GM21423 (cell line): ENCODE measurements at regions not wholly inside any gene's neighbourhood (a gene's known extent, or its start where the extent isn't known, plus 50 kb on each side); places are given as distances from the start of the nearest gene placed in this dataset.

Experiments used
- ATAC-seq: cut with Tn5 transposase; IDR thresholded peaks from one replicate; pipeline ENCODE4 v1.9.1; 2021; ENCODE audit warnings: mild to moderate bottlenecking, moderate library complexity; ENCODE audit not compliant: unreplicated experiment

GRCh38 chr12:124490584-124491305, 76.7 kb downstream of the NCOR2 start:
- no peak for ATAC-seq

- no peak for ATAC-seq
These were observed 77.4 kb downstream of the NCOR2 start for GRCh38 chr12:124489915-124490583.

DNA sequence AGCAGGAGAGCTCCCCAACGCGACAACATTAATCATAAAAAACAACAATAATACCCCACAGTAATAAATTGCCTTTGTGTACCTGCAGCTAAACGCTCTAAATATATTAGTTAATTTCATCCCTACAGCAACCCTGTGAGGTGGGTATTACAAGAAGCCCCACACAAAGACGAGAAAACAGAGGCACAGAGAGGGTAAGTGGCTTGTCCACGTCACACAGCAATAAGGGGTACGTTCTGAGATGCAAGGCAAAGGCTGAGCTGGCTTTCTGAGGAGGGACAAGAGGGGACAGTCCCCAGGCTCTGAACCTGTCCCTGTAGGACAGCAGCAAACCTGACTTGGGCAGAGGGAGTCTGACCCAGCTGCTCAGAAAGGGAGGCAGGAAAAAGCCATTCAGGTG, 78.2 kb downstream of the NCOR2 start:
- ATAC-seq = no peak

- ATAC-seq = no peak
These were observed 78.9 kb downstream of the NCOR2 start for GRCh38 chr12:124488520-124488919.

GRCh38 chr12:124487834-124488165, 79.6 kb downstream of the NCOR2 start:
- no peak for ATAC-seq

DNA sequence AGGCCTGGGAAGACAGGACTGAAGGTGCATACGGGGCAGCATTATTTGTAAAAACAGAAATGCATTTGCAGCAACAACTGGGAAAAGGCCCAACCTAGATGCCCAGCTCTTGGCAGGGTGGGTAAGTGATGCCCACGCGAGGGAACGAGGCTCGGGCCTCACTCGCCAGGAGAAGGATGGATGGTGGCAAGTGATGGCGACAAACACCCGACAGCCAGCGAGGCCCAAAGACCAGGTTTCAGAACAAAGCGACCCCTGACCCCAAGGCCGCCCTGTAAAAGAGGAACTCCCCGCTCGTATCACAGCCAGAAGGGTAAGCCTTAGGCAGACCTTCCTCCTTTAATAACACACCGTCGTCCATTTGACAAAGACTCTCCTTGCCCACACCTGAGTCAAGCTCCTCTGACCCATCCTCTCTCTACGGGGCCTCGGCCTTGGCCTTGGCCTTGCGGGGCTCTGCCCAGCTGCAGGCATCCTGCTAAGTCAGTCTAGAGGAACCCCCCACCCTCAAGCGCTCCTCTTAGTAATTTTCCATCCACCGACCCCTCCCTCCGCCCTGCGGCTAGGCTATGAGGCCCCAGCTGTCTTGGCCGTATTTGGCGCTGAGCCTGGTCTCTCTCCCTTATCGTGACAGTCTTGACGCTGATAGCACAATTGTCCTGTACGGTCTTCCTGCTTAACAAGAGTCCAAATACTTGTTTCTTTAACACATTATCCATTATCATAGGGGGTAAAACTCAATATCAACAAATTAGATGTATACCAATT, 80.2 kb downstream of the NCOR2 start:
- no peak for ATAC-seq

DNA sequence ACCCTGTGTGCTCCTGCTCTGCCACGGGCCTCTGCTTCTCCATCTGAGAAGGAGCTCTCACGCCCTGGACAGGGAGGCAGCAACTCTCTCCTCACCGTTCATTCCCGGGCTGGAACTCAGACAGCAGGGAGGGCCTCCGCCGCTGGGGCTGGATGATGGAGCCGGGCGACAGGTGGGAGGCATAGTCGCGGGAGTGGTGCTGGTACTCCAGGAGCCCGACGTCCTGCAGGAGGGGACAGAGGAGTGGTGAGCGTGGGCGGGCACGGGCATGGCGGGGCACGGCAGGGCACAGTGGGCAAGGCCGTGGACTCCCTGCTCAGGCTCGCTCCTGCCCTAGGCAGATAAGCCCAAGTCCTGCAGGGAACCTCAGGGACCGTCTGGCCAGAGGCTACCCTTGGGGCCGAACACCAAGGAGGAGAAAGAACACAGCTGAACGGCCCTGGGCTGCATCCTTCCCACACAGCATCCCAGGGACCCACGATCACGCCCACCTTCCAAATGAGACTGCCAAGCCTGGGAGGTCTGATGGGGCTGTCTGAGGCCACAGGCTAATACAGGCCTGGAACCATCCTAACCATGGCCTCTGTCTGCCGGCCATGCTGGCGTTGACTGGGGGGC, 81.0 kb downstream of the NCOR2 start:
- ATAC-seq = no peak

DNA sequence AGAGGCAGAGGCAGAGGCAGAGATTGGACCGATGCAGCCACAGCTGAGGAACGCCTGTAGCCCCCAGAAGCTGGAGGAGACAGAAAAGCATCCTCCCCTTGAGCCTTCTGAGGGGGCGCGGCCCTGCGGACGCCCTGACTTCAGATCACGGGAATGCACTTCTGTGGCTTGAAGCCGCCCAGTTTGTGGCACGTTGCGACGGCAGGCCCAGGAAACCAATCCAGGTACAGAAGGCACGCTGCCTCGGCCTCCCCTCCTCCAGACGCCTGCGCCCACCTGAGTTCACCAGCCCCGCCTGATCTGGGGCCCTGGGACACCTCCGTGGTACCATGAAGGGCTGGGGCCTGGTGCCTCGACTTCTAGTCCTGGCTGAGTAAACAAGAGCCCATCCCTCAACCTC, 82.0 kb downstream of the NCOR2 start:
- ATAC-seq = no peak

DNA sequence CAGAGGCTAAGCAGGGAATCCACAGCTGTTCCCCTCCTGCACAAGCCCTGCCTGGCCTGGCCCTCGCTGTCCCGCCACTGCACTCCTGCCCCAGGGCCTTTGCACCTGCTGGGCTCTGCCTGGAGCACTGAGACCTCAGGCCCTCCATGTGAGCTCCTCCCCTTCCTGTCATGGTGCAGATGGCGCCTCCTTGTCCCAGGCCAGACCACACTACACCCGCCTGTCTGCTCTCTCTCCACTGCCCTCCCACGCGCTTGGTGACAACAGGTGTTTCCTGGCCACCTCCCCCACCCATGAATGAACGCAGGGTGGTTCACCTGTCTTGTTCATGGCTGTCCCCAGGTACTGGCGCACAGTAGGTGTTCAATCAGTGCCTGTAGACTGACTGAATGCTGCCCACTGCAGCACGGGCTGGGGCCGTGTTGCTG, 82.9 kb downstream of the NCOR2 start:
- ATAC-seq = no peak

DNA sequence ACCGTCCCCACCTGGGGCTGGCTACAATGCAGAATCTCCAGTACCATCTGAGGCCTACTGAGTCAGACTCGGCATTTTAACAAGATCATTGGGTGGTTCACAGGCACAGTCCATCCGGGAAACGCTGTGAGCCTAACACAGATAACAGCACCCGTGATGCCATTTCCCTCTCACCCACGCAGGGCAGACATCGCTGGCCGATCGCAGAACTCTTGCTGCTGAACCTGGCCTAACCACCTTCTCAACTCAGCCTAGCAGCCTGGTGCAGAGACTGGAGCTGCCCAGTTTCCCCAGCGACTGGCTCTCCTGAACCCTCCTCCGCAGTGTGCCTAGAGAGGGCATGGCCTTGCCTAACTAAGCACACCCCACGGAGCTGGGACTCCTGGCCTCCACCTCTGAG, 83.3 kb downstream of the NCOR2 start:
- ATAC-seq = no peak

DNA sequence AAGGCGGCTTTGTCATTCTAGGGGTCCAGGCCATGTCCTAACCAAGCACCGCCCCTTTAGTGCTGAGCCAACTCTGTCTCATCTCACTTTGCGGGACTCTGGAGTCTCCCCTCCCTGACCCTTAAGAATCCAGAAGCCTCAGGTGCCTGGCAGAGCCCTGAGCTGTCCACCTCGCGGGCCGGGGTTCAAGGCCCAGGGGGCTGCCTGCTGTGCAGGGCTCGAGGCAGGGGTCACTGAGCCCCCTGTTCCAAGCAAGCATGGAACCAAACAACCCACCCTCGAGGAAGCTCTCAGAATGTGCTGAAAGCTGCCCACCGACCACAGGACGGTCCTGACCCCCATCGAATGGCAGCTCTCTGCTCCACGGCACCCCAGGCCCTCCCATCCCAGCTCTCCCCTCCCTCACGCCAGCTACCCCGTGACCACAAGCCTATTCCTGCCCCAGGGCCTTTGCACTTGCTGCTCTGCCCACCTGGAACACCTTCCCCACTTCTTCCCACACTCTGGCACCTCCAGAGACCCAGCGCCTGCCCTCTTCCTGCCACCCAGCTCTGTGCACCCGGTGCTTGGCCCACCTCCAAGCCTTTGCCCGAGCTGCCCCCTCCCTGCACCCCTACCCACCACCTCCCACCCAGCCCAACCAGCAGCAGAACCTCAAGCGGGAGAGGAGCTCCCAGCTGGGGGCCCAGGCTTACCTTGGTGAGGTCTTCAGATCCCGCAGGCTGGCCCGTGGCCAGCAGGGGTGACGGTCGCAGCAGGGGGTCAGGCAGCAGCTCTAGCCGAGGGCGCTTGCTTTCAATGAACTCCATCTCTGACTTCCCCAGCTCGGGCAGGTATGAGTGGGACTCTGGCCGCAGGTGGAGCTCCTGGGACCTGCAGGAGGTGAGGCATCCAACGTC, 84.3 kb downstream of the NCOR2 start:
- no peak for ATAC-seq

DNA sequence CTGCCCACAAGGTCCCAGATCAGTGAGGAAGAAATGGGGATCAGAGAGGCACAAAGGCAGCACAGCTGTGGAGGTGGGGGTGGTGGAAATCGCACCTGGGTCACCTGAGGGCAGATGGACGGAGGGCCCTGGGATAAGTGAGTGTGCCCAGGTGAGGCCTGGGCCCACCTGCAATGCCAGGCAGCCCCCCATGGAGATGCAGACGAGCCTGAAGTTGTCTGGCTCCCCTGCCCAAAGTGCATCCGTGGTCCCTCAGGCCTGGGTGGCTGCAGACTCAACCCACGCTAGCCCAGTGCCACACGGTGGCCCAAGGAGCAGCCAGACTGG, 84.9 kb downstream of the NCOR2 start:
- peak; percentile 9 for ATAC-seq

GRCh38 chr12:124481772-124482566, 85.4 kb downstream of the NCOR2 start:
- peak; percentile 50 for ATAC-seq

DNA sequence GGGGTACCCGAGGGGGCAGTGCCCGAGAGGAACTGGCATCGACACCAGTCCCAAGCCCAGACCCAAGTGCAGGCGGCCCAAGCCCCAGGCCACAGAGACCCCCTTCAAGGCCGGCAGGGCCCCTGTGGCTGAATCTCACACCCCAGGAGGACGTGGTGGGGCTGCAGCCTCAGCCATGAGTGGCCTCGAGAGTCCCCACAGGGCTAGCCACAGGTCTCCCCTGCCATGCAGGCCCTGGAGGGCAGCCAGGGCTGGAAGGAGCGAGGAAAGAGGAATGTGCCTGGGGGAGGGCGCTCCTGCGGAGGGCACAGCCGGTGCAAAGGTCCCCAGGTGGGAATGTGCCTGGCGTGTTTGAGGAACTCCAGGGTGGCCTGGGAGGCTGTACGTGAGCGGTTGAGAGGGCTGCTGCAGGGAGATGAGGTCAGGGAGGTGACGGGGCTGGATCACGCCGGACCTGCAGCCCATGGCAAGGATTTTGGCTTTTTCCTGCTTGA, 86.1 kb downstream of the NCOR2 start:
- ATAC-seq = no peak

- peak; percentile 63 for ATAC-seq
These were observed 86.7 kb downstream of the NCOR2 start for GRCh38 chr12:124480469-124481256.

- no peak for ATAC-seq
These were observed 87.5 kb downstream of the NCOR2 start for GRCh38 chr12:124479680-124480468.

GRCh38 chr12:124478985-124479645, 88.3 kb downstream of the NCOR2 start:
- no peak for ATAC-seq

- no peak for ATAC-seq
These were observed 89.0 kb downstream of the NCOR2 start for GRCh38 chr12:124478416-124478815.
